SK-N-SH (cell line): ENCODE measurements at regions not wholly inside any gene's neighbourhood (a gene's known extent, or its start where the extent isn't known, plus 50 kb on each side); places are given as distances from the start of the nearest gene placed in this dataset.

Source experiments
- EP300 ChIP-seq, 2 experiments: IDR thresholded peaks; 2 replicates each; pipeline versions ENCODE4 v1.4.0 to v1.6.1; 2012; ENCODE audit warnings: borderline replicate concordance in 1 of 2, low read depth in 1 of 2, low read length in 1 of 2
- GABPA ChIP-seq: IDR thresholded peaks from 2 replicates; pipeline ENCODE4 v1.4.0; 2012; ENCODE audit warnings: low read depth, mild to moderate bottlenecking
- JUND ChIP-seq: IDR thresholded peaks from 2 replicates; pipeline ENCODE4 v1.4.0; 2012
- MXI1 ChIP-seq: IDR thresholded peaks from 2 replicates; pipeline ENCODE4 v1.6.1; 2012; ENCODE audit warnings: mild to moderate bottlenecking, low read depth, low read length, improper control_type of control experiment
- POLR2AphosphoS5 ChIP-seq: IDR thresholded peaks from 2 replicates; pipeline ENCODE4 v1.6.1; 2012; ENCODE audit warnings: low read depth, low read length
- RAD21 ChIP-seq: IDR thresholded peaks from 2 replicates; pipeline ENCODE4 v1.6.1; 2012; ENCODE audit warnings: mild to moderate bottlenecking, low read length
- RFX5 ChIP-seq: IDR thresholded peaks from 2 replicates; pipeline ENCODE4 v1.6.1; 2012; ENCODE audit warnings: mild to moderate bottlenecking, improper control_type of control experiment, low read length
- TEAD4 ChIP-seq: IDR thresholded peaks from 2 replicates; pipeline ENCODE4 v1.4.0; 2012; ENCODE audit warnings: mild to moderate bottlenecking, borderline replicate concordance; ENCODE audit not compliant: insufficient read depth
- TF ChIP-seq, protein P1 (sequence below): fragments of 200-600 bp; sonication (generic); IDR thresholded peaks from 2 replicates; pipeline ENCODE4 v1.6.1; 2017; ENCODE audit warnings: antibody characterized with exemption, mild to moderate bottlenecking, moderate library complexity
- TF ChIP-seq, protein P2 (sequence below): IDR thresholded peaks from 2 replicates; pipeline ENCODE4 v1.4.0; 2012; ENCODE audit warnings: low read depth
- TF ChIP-seq, protein P3 (sequence below): IDR thresholded peaks from 2 replicates; pipeline ENCODE4 v1.6.1; 2012; ENCODE audit warnings: mild to moderate bottlenecking, low read depth, low read length, moderate library complexity

DNA sequence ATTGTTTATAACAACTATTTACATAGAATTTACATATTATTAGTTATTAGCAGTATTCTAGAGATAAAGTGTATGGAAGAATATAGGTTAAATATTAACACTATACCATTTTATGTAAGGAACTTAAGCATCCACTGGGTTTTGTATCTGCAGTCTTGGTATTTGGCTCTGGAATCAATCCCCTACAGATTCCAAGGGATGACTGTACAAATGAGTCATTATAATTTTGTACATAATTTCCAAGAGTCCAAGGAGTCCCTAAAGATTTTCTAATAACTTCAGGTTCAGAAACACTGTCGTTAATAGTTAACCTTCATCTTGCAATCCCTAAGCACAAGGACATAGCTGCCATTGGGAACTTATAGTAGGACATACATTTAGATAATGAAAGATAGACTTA lies 254.8 kb upstream of the PDE4D start:
- TF ChIP-seq, protein P1, sequence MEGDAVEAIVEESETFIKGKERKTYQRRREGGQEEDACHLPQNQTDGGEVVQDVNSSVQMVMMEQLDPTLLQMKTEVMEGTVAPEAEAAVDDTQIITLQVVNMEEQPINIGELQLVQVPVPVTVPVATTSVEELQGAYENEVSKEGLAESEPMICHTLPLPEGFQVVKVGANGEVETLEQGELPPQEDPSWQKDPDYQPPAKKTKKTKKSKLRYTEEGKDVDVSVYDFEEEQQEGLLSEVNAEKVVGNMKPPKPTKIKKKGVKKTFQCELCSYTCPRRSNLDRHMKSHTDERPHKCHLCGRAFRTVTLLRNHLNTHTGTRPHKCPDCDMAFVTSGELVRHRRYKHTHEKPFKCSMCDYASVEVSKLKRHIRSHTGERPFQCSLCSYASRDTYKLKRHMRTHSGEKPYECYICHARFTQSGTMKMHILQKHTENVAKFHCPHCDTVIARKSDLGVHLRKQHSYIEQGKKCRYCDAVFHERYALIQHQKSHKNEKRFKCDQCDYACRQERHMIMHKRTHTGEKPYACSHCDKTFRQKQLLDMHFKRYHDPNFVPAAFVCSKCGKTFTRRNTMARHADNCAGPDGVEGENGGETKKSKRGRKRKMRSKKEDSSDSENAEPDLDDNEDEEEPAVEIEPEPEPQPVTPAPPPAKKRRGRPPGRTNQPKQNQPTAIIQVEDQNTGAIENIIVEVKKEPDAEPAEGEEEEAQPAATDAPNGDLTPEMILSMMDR: no peak
- TF ChIP-seq POLR2AphosphoS5 (no peak), EP300 (IDR thresholded peaks at IDR 0.05; ENCODE audit: borderline replicate concordance in 1 of 2, low read depth in 1 of 2, low read length in 1 of 2) (peak in 1 of 2 experiments; percentile 35; a peak in 1 of 4 replicates), TEAD4 (0 out of 2 replicates have a peak, but pooled peaks have one; percentile 47), JUND (peak; percentile 84), RAD21 (no peak), MXI1 (no peak), GABPA (no peak), RFX5 (no peak)
- TF ChIP-seq, protein P2, sequence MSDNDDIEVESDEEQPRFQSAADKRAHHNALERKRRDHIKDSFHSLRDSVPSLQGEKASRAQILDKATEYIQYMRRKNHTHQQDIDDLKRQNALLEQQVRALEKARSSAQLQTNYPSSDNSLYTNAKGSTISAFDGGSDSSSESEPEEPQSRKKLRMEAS: no peak
- TF ChIP-seq, protein P3, sequence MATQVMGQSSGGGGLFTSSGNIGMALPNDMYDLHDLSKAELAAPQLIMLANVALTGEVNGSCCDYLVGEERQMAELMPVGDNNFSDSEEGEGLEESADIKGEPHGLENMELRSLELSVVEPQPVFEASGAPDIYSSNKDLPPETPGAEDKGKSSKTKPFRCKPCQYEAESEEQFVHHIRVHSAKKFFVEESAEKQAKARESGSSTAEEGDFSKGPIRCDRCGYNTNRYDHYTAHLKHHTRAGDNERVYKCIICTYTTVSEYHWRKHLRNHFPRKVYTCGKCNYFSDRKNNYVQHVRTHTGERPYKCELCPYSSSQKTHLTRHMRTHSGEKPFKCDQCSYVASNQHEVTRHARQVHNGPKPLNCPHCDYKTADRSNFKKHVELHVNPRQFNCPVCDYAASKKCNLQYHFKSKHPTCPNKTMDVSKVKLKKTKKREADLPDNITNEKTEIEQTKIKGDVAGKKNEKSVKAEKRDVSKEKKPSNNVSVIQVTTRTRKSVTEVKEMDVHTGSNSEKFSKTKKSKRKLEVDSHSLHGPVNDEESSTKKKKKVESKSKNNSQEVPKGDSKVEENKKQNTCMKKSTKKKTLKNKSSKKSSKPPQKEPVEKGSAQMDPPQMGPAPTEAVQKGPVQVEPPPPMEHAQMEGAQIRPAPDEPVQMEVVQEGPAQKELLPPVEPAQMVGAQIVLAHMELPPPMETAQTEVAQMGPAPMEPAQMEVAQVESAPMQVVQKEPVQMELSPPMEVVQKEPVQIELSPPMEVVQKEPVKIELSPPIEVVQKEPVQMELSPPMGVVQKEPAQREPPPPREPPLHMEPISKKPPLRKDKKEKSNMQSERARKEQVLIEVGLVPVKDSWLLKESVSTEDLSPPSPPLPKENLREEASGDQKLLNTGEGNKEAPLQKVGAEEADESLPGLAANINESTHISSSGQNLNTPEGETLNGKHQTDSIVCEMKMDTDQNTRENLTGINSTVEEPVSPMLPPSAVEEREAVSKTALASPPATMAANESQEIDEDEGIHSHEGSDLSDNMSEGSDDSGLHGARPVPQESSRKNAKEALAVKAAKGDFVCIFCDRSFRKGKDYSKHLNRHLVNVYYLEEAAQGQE: no peak
